NCI-H446 (cell line): ENCODE measurements at regions not wholly inside any gene's neighbourhood (a gene's known extent, or its start where the extent isn't known, plus 50 kb on each side); places are given as distances from the start of the nearest gene placed in this dataset.

ENCODE experiments used
- DNase-seq, 2 experiments: peaks; one replicate each; lab custom pipeline; 2025; lab: John Stamatoyannopoulos, UW

GRCh38 chr5:107216587-107216986, 454.1 kb downstream of the EFNA5 start:
- no peak for DNase-seq

- no peak for DNase-seq
Observed at GRCh38 chr5:107215611-107216010, 455.1 kb downstream of the EFNA5 start.

- DNase-seq, result peak; percentile 39 to 61
Observed at GRCh38 chr5:107213025-107213424, 457.7 kb downstream of the EFNA5 start.

GRCh38 chr5:107211630-107212029, 459.1 kb downstream of the EFNA5 start:
- no peak for DNase-seq

- no peak for DNase-seq
Observed at GRCh38 chr5:107208867-107209266, 461.9 kb downstream of the EFNA5 start.

- no peak for DNase-seq
Observed at GRCh38 chr5:107204413-107204812, 466.3 kb downstream of the EFNA5 start.

- no peak for DNase-seq
Observed at GRCh38 chr5:107203243-107203642, 467.5 kb downstream of the EFNA5 start.

GRCh38 chr5:107199756-107200155, 471.0 kb downstream of the EFNA5 start:
- DNase-seq, result no peak

- DNase-seq, result no peak
Observed at GRCh38 chr5:107196500-107197059, 474.2 kb downstream of the EFNA5 start.

GRCh38 chr5:107195890-107196395, 474.8 kb downstream of the EFNA5 start:
- DNase-seq, result no peak

GRCh38 chr5:107184871-107185270, 485.9 kb downstream of the EFNA5 start:
- peak in 1 of 2 experiments; percentile 1 for DNase-seq

GRCh38 chr5:107184066-107184465, 486.7 kb downstream of the EFNA5 start:
- no peak for DNase-seq

GRCh38 chr5:107170620-107171019, 500.1 kb downstream of the EFNA5 start:
- no peak for DNase-seq

- no peak for DNase-seq
Observed at GRCh38 chr5:107169867-107170266, 500.9 kb downstream of the EFNA5 start.

- DNase-seq, result no peak
Observed at GRCh38 chr5:107168848-107169752, 501.6 kb downstream of the EFNA5 start.

GRCh38 chr5:107168086-107168485, 502.7 kb downstream of the EFNA5 start:
- no peak for DNase-seq

- no peak for DNase-seq
Observed at GRCh38 chr5:107165296-107165695, 505.4 kb downstream of the EFNA5 start.

- DNase-seq, result no peak
Observed at GRCh38 chr5:107157809-107158208, 512.9 kb downstream of the EFNA5 start.

- DNase-seq, result peak; percentile 15 to 68
Observed at GRCh38 chr5:107155707-107156106, 515.0 kb downstream of the EFNA5 start.

GRCh38 chr5:107154593-107154992, 516.1 kb downstream of the EFNA5 start:
- DNase-seq, result peak; percentile 21 to 76

GRCh38 chr5:107153283-107153682, 517.5 kb downstream of the EFNA5 start:
- DNase-seq, result no peak

- no peak for DNase-seq
Observed at GRCh38 chr5:107149243-107150005, 521.3 kb downstream of the EFNA5 start.
